Stomach (tissue), 8 donors: ENCODE measurements at regions not wholly inside any gene's neighbourhood (a gene's known extent, or its start where the extent isn't known, plus 50 kb on each side); places are given as distances from the start of the nearest gene placed in this dataset.

Source experiments
- DNase-seq, 2 donors: peaks; one replicate each; pipeline versions ENCODE4 v3.0.0 to v3.0.0-alpha.2; 2013 to 2019
- H3K27ac ChIP-seq, 5 donors: fragments of 200-600 bp in 4 of 5; sonication (generic) in 4 of 5; one replicate each; pipeline ENCODE4 v1.5.1; 2013 to 2019; ENCODE audit warnings: mild to moderate bottlenecking in 1 of 5, moderate library complexity in 1 of 5
- H3K27me3 ChIP-seq, 3 donors: fragments of 200-600 bp; sonication (generic); one replicate each; pipeline ENCODE4 v1.5.1; 2017 to 2019; ENCODE audit warnings: mixed run types in 1 of 3
- H3K36me3 ChIP-seq, 4 donors: fragments of 200-600 bp; sonication (generic); 1 replicate in 3 of 4; 2 replicates in 1 of 4; pipeline ENCODE4 v1.5.1; 2016 to 2019
- H3K4me1 ChIP-seq, 4 donors: fragments of 200-600 bp; sonication (generic); one replicate each; pipeline ENCODE4 v1.5.1; 2016 to 2019
- H3K4me3 ChIP-seq, 4 donors: fragments of 200-600 bp; sonication (generic) in 3 of 4; one replicate each; pipeline ENCODE4 v1.5.1; 2016 to 2019; ENCODE audit warnings: mild to moderate bottlenecking in 1 of 4
- H3K9me3 ChIP-seq, 4 donors: fragments of 200-600 bp; sonication (generic); one replicate each; pipeline ENCODE4 v1.5.1; 2016 to 2019
- EP300 ChIP-seq: sonication (generic); formaldehyde crosslinking; IDR thresholded peaks from one replicate; pipeline ENCODE4 v1.6.1; 2017; ENCODE audit warnings: antibody characterized with exemption
- POLR2A ChIP-seq, 4 donors: fragments of 450-650 bp; IDR thresholded peaks; one replicate each; pipeline ENCODE4 v1.6.1; 2016; ENCODE audit warnings: antibody characterized with exemption in 4 of 4, control low read depth in 2 of 4, mild to moderate bottlenecking in 1 of 4, moderate library complexity in 1 of 4
- POLR2AphosphoS5 ChIP-seq, 3 donors: sonication (generic); formaldehyde crosslinking; IDR thresholded peaks; one replicate each; pipeline ENCODE4 v1.6.1; 2016; ENCODE audit warnings: antibody characterized with exemption in 3 of 3
- WGBS, 5 donors: extraction: QIAGEN DNeasy Blood & Tissue Kit in 3 of 5; methylation state at CpG; one replicate each; pipeline versions ENCODE4 v1.1.5 to v1.1.7; 2013 to 2018; 5-methylcytosine and 5-hydroxymethylcytosine counted together
- intact Hi-C: fragments of 100-400 bp; cut with DNase I; formaldehyde crosslinking; loops from one replicate; pipeline ENCODE4 v1.15.1; 2023; ENCODE audit warnings: low total_unique reads
- TF ChIP-seq, protein P1 (sequence below), 7 experiments: fragments of 450-650 bp in 4 of 7; fragments of 200-600 bp in 3 of 7; sonication (generic) in 3 of 7; IDR thresholded peaks; one replicate each; pipeline ENCODE4 v1.5.1; 2016 to 2019; ENCODE audit warnings: antibody characterized with exemption in 7 of 7, control low read depth in 2 of 7, mild to moderate bottlenecking in 1 of 7
- donor health status: healthy with polysubstance abuse.
- donor health status: Bipolar disorder and iron deficiency.
- donor health status: healthy.

DNA sequence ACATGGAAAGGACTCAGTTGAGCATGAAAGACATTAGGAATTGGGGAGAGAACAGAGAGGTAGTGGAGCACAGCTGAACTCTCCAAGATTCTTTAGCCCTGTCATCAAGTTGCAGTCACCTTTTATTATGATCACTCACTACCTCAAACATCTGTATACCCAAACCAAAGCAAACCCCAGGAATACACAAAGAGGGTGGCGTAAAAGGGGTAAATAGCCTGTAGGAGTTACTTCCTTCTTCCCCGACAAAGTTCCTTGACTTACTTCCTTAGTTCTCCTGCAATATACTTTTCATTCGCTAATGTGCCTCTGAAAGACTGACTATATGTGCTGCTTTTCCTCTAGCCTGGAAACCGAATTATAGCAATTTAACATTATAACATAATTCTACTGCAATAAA is 159.9 kb downstream of the SPRY1 start:
- WGBS, 5 donors = 46 to 68% (median 62%) methylated on average over 4 of the region's 4 CpGs
- intact Hi-C loops = no loop called here
- Histone ChIP-seq H3K27ac (peak overlapping the region; percentile 38 to 92 (median 86)), H3K27me3 (no peaks in the 10 kb centered on the region), H3K36me3 (no peaks in the 10 kb centered on the region), H3K4me1 (peaks cover 33 to 61% (median 43%) of the 10 kb centered on the region in 4 donors), H3K4me3 (no peak overlapping the region), H3K9me3 (no peaks in the 10 kb centered on the region)
- no peak for DNase-seq
- TF ChIP-seq POLR2A (IDR thresholded peaks at IDR 0.05) (no peak), EP300 (no peak), POLR2AphosphoS5 (IDR thresholded peaks at IDR 0.05) (no peak)
- TF ChIP-seq, protein P1, sequence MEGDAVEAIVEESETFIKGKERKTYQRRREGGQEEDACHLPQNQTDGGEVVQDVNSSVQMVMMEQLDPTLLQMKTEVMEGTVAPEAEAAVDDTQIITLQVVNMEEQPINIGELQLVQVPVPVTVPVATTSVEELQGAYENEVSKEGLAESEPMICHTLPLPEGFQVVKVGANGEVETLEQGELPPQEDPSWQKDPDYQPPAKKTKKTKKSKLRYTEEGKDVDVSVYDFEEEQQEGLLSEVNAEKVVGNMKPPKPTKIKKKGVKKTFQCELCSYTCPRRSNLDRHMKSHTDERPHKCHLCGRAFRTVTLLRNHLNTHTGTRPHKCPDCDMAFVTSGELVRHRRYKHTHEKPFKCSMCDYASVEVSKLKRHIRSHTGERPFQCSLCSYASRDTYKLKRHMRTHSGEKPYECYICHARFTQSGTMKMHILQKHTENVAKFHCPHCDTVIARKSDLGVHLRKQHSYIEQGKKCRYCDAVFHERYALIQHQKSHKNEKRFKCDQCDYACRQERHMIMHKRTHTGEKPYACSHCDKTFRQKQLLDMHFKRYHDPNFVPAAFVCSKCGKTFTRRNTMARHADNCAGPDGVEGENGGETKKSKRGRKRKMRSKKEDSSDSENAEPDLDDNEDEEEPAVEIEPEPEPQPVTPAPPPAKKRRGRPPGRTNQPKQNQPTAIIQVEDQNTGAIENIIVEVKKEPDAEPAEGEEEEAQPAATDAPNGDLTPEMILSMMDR (IDR thresholded peaks at IDR 0.05) = no peak

DNA sequence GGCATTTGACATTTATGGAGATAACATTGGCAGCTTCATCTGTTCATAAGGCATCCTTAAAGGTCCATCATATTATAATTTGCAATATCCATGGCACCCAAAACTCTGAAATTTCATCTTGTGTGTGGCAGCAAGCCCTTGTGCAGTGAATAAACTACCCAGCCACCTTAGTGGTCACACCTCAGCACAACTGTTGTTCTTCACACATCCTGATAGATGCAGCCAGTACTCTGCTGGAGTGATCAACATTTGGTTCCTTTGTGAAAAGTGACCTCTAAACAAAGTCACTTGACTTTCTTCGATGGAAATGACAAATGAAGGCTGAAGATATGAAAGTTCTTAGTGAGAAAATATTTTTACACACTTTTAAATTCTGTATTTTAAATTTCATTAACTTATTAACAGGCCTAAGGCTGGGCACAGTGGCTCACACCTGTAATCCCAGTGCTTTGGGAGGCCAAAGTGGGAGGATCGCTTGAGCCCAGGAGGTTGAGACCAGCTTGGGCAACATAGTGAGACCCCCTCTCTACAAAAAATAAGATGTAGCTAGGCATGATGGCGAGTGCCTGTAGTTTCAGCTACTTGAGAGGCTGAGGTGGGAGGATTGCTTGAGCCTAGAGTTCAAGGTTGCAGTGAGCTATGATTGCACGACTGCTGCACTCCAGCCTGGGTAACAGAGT is 161.4 kb downstream of the SPRY1 start:
- intact Hi-C loops = no loop called here

DNA sequence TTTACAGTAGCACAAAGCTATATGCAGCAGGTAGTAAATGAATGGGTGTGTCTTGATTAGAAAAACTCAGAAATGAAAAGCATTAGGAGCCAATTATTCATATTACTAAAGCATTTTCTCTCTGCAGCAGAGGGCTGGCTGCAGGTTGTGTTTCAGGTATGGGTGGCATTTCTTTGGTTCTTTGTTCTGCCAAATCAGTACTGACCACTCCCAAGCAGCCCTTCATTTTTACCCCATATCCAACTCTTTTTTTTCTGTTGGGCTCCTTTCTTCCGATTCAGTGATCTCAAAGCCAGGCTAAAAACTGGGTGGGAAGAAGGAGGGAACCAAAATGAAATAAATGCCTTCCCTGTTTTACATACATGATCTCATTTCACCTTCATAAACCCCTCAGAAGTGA is 162.3 kb downstream of the SPRY1 start:
- peaks cover 29 to 58% (median 43%) of the 10 kb centered on the region in 4 donors for H3K4me1 ChIP-seq

More for the DNA sequence above, 161.4 kb downstream of the SPRY1 start:
- Histone ChIP-seq H3K27me3 (no peaks in the 10 kb centered on the region), H3K27ac (peak overlapping the region in 1 of 5 donors; percentile 92), H3K36me3 (no peaks in the 10 kb centered on the region), H3K9me3 (no peaks in the 10 kb centered on the region), H3K4me3 (no peak overlapping the region), H3K4me1 (peaks cover 33 to 61% (median 44%) of the 10 kb centered on the region in 4 donors)
- 70 to 88% (median 71%) methylated on average over 4 of the region's 4 CpGs for WGBS, 5 donors
- no peak for DNase-seq
- TF ChIP-seq POLR2A (IDR thresholded peaks at IDR 0.05) (no peak), POLR2AphosphoS5 (IDR thresholded peaks at IDR 0.05) (no peak), EP300 (no peak)
- TF ChIP-seq, protein P1 (IDR thresholded peaks at IDR 0.05) = no peak

DNA sequence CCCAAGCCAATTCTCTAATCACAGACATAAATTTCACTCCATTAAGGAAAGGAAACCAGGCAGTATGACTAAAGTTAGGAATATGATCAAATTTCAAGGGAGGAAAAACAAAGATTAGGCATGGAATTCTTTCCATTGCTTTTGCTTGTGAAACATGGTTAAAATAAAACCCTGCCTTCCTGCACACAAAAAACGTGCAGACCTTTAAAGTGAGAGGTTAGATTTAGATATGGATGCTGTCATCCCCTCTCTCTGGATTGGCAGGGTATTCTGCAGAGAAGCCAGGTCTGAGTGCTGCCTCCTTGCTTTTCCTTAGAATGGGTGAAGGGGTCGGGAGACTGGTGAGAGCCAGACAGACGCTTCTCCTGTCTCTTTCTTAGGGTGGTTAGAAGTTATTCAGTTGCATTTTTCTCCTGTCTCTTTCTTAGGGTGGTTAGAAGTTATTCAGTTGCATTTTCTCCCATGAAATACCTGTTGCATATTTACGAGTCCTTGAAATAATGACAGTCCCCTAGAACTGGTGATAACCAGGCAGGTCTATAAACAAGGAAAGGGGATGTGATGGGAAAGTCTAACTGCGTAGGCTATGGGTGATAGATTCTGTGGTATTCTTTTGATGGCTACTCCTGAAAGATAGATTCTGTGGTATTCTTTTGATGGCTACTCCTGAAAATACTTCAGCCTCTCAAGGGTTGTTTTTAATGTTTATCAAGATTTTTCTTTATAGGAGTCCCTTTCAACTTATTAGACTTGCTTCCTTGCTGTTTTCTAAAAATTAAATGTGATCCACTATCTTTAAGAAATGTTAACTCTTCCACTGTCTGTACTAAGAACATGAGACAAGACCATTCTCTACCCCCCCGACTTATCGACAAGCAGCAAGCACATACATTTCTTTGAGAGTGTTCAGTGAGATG is 163.6 kb downstream of the SPRY1 start:
- Histone ChIP-seq H3K4me3 (no peak overlapping the region), H3K4me1 (peaks cover 15 to 48% (median 33%) of the 10 kb centered on the region in 4 donors), H3K27me3 (no peaks in the 10 kb centered on the region), H3K9me3 (no peaks in the 10 kb centered on the region), H3K27ac (no peak overlapping the region), H3K36me3 (no peaks in the 10 kb centered on the region)
- no peak for DNase-seq
- intact Hi-C loops = no loop called here
- TF ChIP-seq EP300 = no peak
- TF ChIP-seq, protein P1 (IDR thresholded peaks at IDR 0.05) = no peak
- no peak for TF ChIP-seq POLR2A (IDR thresholded peaks at IDR 0.05)
- TF ChIP-seq POLR2AphosphoS5 (IDR thresholded peaks at IDR 0.05) = no peak
- WGBS, 5 donors = 62 to 77% (median 68%) methylated on average over 7 of the region's 7 CpGs

More for the DNA sequence above, 162.3 kb downstream of the SPRY1 start:
- no peaks in the 10 kb centered on the region for H3K9me3 ChIP-seq
- WGBS, 5 donors = 41 to 82% (median 55%) methylated on average over 1 of the region's 1 CpG
- H3K36me3 ChIP-seq = no peaks in the 10 kb centered on the region
- no peak overlapping the region for H3K4me3 ChIP-seq
- TF ChIP-seq POLR2A (IDR thresholded peaks at IDR 0.05) (no peak), POLR2AphosphoS5 (IDR thresholded peaks at IDR 0.05) (no peak), EP300 (no peak)
- TF ChIP-seq, protein P1 (IDR thresholded peaks at IDR 0.05) = no peak
- no peak for DNase-seq
- no peaks in the 10 kb centered on the region for H3K27me3 ChIP-seq
- H3K27ac ChIP-seq = no peak overlapping the region
- intact Hi-C loops = no loop called here
